GM18868 (cell line): ENCODE measurements at regions not wholly inside any gene's neighbourhood (a gene's known extent, or its start where the extent isn't known, plus 50 kb on each side); places are given as distances from the start of the nearest gene placed in this dataset.

Experiments used
- ATAC-seq: cut with Tn5 transposase; IDR thresholded peaks from one replicate; pipeline ENCODE4 v1.9.1; 2021; ENCODE audit warnings: mild to moderate bottlenecking, moderate library complexity; ENCODE audit not compliant: unreplicated experiment

DNA sequence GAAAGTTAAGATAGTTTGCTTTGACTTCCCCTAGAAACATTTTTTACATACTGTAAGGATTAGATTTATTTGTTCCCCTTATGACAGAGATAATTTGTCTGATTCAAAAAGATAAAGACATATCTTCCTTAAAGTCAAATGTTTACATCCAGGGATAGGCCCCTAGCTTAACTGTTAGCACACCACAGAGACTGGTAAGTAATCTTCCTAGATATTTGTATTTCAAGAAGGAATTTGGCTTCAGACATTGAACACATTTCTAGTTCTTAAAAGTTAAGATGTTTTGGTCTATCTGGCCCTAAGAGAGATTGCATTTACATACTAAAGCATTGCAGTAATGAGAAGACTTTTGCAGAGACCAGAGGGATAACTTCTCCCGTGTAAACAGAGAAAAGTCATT is 1201.1 kb upstream of the GJE1 start:
- no peak for ATAC-seq

DNA sequence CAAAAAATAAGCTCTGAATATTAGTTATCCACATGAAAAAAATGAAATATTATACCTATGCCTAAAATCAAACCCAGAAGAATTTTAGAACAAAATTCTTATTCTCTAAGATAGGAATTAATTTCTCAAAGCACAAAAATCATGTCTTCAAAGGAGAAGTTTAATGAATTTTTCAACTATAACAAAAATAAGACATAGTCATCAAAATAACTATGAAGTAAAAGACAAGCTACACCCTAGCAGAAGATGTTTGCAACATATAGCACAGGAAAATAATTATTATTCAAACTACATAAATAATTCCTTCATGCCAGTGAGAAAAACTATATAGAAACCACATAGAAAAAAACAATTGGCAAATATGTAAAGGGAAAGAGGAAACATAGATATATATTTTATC is 1203.6 kb upstream of the GJE1 start:
- no peak for ATAC-seq

DNA sequence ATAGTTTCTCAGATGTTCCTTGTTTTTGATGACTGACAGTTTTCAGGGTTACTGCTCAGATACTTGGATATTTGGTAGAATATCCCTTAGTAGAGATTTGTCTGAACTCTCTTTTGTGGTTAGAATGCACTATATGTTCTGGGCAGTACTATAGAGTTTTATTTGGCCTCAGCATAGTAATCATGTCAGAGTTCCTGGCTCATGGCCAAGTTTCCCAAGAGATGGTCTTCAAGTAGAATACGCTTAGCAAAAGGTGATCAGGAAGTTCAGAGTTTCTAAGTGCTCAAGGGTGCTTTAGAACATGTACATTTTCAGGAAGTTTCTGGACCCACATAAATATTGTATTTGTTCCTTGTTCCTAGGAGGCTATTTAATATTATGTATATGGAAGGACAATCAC is 1209.7 kb upstream of the GJE1 start:
- ATAC-seq = no peak

DNA sequence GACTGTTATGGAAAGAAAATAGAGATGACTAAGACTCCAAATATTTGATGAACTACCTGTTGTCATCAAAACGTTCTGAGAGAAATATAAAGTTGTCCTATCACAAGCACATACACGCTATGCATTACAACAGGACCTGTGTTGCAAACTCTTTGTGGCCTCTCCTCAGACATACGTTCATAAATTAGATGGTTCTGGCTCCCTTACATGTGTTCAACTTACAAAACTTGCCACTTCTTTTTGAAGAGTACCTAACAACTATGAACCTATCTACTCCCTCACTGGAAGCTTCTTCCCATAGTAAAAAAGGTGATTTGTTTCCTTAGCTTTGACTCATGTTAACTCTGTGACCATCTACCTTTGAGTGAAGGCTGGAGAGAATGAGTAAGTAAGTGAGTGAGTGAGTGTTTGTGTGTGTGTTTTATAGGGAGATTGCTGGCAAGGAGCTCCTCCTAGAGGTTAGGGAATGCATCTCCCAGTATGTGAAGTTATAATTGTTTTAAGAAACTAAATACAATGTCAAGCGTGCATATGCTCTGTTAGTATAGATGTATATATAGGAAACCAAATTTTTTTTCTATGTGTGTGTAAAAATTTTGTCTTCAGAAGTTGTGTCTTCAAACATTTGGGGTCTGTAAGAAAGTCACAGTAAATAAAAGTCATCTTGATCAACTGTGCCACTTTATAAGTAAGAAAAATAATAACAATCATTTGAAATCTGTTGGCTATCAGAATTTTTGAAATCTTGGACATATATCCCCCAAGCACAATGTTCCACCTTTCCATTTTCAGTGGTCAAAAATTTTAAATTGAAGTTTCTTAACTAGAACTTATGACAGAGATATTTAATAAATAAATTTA is 1211.1 kb upstream of the GJE1 start:
- ATAC-seq = peak; percentile 80

DNA sequence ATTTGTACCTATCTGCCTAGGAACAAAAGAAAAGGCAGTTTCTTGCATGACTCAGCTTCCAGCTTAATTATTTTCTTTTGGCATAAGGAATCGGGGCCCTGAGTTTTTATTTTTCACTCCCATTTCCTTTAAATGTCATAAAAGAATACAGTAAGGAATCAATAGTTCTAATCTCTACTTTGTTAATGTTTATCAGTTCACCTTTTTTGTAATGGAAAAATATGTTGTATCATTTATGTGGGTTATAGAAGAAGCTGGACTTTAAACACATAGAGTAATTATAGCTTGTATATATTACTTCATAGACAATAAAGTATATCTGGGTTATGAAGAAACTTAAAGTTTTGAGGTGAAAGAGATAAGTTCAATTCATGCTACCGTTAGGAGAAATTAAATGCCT is 1214.8 kb upstream of the GJE1 start:
- ATAC-seq = no peak

DNA sequence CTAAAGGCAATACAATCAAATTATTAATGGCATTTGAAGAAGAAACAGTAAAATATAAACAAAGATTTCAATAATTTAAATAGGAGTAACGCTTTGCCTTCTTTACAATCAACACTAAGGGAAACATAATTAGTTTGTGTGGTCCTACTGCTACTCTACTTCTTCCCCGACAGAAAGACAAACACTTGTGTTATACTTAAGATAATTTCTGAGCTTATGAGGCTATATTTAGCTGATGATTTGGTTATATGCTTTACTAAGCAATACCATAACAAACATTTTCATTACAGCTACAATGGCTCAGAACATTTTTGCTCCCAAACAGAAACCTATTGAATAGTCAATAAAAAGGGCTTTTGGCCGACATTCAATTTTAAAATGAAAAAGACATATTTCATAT is 1217.2 kb upstream of the GJE1 start:
- ATAC-seq = no peak

DNA sequence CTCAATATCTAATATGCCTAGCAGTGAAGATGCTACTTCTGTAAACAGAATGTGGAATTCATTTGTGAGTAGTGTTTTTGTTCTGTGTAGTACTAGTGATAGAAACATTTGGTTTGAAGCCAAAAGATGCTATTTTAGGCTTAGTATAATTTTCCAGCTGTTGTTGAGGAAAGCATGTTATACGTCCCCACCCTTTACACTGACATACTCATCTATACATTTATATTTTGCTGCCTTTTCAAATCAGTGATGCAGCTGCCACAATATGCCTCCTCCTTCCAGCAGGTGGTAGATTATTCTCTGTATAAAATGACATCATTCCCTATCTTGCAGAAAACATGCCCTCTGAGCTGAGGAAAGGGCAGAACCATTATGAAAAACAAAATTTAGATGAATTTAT is 1217.6 kb upstream of the GJE1 start:
- ATAC-seq = no peak

DNA sequence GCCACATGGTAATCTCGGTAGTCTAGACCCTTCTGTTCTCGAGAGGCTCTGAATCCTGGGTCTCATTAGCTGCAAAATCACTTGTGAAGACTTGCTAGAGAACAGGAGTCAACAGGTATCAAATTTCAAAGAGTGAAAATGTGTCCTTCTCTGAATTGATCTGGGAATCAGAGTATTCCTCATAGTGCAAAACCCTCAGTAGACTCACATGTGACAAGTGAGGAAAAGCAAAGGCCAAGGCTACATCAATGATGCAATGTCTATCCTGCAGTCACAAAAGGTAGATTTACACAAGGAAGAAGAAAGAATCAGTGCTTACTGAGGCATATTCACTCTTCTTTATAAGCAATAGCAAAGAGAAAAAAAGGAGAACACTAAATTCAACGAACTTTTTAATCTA is 1220.0 kb upstream of the GJE1 start:
- no peak for ATAC-seq

DNA sequence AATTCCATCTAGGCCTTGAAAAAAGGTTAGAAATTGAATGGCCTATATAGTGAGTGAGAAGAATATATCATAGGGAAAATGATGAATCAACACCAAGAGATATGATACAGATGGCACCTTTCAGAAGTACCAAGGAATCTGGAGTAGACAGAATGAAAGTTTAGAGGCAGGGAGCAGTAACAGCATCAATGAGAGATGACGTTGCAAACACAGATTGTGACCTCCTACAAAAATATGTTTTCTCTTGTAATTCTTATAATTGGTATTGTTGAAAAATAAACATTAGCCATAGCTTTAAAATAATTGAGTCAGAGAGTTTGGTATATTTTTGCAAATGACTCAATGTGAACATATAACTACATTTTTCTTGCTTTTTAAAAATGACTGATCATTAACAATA is 1223.1 kb upstream of the GJE1 start:
- no peak for ATAC-seq

DNA sequence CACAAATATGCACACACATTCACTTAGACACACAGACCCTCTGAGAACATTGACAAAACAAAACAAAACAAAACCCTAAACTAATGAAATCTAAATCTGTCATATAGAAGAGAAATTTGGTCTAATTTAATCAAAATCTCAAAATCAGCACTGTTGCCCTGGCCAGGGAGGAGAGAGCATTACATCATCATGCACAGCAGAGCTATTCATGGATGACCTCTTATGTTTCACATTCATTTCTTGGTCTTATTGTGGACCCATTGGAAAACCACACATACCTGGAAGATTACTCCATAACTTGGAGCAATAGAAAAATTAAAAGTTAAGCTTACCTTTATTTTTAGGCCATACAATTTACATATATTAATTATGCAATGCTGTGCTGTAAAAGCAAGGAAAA is 1223.6 kb upstream of the GJE1 start:
- ATAC-seq = no peak

DNA sequence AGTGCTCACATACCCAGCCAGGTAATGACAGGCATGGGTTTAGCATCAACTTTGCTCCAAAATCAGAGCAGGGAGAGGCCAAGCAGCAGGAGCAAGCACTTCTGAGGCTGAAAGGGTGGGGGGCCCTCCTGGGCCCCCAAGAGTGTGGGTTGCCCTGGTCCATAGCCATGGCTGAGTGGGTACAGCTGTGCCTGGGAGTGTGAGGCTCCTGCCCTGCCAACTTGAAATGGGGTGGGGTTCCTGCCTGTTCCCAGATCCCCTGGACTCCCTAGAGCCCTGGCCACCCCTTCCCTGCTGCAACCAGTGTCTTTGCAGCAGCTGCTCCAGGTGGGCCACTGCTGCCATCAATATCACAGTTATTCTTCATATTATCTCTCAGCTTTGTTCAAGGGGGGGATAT is 1224.2 kb upstream of the GJE1 start:
- ATAC-seq = no peak

DNA sequence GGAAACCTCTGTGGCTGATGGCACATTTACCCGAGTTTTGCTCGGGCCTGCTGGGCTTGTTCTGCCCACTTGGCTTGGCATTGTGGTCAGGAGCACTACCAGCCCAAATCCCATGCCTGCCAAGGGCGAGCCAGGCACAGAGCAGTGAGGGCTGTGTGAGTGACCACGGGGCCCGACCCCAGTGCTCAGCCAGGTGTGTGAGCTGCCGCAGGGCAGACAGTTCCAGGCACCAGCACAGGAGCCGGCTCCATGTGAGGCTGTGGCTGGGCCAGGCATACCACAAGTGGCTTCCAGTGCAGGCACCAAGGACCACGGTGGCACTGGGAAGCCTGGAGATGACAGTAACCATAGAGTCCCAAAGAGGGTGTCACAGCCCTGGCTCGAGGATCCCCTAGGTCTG is 1225.5 kb upstream of the GJE1 start:
- ATAC-seq = no peak

DNA sequence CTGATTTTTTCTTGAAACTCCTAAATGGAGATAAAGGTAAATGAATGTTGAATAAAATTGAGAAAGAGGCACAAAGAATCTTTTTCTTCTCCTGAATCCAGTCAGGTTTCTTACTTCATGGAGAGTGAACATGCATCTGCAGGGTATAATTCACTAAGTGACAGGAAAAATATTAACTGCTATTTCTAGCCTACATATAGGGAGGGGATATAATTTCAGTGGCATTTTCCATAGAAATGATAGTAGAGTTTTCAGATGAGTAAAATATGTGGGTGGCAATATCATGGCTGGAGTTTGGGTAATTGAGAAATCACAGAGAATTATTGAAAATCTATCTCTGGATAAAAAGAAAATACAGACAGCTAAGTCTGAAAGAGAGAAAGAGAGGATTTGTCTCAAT is 1227.0 kb upstream of the GJE1 start:
- ATAC-seq = no peak

DNA sequence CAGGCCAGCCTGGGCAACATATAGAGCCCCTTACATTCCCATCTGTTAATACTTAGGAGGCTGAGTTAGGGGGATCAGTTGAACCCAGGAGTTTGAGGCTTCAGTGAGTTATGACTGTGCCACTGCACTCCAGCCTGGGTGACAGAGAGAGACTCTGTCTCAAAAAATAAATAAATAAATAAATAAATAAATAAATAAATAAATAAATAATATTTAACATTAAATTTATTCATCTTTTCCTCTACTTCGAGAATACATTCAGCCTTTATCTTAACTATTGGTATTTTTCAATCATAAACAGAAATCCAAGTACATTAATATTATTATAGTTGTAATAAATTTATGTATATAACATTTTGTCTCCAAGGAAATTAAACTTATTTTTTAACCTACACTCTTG is 1227.7 kb upstream of the GJE1 start:
- no peak for ATAC-seq

DNA sequence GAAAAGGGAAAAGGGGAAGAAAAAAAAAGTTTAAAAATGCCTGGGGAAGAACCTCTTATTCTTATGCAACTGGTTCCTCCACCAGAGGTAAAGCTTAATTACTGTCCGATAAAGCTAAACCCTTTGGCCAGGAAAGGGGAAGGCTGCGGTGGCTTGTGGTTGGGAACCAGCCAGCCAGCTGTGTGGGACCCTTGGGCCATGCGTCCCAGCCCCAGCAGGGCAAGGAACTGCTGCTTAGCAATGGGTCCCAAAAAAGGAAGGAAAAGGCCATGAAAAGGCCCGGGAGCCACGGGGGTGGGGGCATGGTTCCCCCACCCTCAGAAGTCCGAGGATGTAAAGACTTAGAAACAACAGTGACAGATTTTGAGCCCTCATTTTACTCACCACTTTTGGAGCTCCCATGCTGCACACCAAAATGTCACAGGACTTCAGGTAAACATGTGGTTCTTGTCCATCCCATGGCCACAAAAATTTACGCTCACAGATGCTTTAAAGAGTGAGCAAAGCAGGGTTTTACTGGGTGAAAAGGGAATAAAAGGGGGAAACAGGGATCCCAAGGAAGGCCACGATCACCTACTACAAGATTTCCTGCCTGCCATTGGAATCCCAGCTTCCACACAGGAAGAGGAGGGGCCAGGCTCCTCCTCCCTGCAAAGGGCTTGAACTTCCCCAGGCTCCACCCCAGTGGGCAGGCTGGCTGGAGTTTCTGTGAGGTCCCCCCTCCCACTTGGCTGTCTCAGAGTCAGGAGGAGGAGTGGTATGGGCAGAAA is 1234.7 kb upstream of the GJE1 start:
- peak; percentile 45 for ATAC-seq

DNA sequence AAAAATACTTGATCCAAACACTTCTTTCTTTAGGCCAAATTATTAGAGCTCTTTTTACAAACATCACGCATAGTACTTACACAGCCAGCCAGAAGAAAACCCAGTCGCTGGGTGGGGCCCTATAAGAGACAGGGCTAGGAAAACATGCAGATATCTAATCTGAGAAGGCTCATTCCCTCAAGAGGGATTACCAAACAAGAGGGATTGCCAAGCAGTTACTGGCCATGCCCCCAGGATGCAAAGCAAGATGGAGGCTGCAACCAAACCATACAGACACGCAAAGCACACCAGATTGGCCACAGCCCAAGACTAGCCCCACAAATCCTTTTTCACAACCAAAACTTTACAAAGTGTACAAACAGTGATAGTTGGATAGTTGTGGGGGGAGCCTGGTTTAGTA is 1235.4 kb upstream of the GJE1 start:
- ATAC-seq = peak; percentile 36

DNA sequence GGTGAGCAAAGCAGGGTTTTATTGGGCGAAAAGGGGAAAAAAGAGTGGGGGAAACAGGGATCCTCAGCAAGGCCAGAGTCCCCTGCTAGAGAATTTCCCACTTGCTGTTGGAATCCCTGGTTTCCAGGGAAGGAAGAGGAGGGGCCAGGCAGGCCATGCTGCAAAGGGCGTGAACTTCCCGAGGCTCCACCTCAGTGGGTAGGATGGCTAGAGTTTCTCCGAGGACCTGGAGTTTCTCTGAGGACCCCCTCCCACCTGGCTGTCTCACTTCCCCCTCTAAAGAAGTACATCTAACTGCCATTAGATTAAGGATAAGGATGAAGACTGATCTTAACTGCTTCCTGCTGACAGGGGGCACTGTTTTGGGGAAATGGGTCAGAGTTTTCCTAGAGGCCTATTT is 1239.3 kb upstream of the GJE1 start:
- ATAC-seq = no peak

DNA sequence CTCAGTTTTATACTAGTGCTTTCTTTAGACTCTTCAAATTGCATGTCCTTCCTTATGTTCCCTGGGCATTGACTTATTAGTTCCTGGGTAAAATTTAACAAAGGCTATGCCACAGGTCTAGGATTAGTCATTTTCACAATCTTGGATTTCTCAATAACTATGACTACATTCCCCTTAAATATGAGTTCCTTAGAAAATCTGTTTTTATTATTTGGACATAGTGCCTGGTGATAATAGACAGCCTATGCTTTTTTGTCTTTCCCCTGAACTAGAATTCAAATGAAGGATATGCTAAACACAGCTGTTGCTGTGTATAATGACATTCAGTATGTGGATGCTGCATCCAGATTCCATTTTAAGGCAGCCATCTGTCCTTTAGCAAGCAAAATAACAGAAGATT is 1252.8 kb upstream of the GJE1 start:
- no peak for ATAC-seq

DNA sequence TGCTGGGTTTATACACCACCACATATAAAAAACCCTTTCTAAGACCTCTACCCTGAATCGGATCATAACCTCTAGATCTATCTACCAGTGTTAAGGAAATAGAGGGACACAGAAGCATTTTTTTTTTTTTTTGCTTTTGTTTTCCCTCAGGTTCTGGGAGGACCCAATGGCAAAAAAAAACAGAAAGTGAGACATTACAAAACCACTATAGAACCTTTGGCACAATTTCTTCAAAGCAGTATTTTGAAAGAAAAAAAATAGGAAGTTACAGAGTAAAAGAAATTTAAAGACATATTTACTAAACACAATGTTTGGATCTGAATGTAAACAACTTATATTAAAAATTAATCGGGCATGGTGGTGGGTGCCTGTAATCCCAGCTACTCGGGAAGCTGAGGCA is 1258.7 kb upstream of the GJE1 start:
- ATAC-seq = no peak

DNA sequence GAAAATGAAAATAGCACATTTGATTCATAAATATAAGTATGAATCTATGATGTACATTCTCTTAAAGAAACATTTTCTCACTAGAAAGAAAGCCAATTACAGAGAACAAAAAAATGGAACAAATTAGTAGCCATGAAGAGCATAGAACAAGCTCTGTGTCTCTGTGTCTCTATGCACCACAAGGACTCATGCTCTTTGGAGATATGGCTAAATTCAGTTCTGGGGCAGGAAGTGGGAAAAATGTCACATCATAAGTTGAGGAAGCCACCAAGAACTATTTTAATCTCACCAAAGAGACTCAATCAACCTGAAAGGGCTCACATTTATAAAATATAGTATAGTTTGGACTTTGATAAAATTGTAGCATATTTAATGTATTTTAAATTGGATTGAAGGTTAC is 1259.8 kb upstream of the GJE1 start:
- ATAC-seq = no peak

DNA sequence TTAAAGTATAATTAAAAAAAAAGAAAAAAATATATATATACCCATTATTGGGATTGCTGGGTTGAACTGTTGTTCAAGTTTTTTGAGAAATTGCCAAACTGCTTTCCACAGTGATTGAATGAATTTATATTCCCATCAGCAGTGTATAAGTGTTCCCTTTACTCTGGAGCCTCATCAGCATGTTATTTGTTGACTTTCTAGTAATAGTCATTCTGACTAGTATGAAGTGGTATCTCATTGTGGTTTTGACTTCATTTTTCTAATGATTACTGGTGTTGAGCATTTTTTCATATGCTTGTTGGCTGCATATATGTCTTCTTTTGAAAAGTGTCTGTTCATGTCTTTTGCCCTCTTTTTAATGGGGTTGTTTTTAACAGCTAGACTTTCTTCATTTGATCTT is 1260.8 kb upstream of the GJE1 start:
- ATAC-seq = no peak

DNA sequence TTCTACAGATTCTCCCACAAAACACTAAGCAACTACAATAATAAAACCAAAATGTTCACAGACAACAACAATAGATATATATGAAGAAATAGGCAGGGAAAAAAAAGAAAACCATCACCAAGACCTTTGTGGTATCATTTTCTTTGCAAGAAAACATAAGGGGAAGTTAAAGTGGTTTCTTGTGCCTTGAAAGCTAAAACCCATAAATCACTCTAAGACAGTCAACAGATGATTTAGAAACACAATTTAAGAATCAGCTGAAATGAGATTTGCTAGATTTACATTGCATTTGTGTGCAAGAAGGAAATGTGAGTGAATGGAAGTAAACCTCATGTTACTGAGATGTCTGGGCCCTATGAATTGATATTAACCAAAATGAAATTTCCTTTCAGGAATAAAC is 1265.4 kb upstream of the GJE1 start:
- ATAC-seq = no peak
